K562 (cell line): ENCODE measurements at regions not wholly inside any gene's neighbourhood (a gene's known extent, or its start where the extent isn't known, plus 50 kb on each side); places are given as distances from the start of the nearest gene placed in this dataset.

Experiments used
- ATAC-seq: fragments of 200-7000 bp; cut with Tn5 transposase; 3 replicates; pipeline ENCODE4 v1.9.1; 2020; ENCODE audit warnings: moderate library complexity
- BruUV-seq: library from RNA; stranded (reverse); fragments of 400-500 nt; replicated peaks from 2 replicates; lab custom pipeline; 2021; lab: Mats Ljungman, UMichigan
- CTCF ChIA-PET: fragments of 300-600 bp; formaldehyde crosslinking; extraction: SDS; loops from one replicate; lab custom pipeline; 2021; ENCODE audit warnings: low intra/inter-chr PET ratio; lab: Yijun Ruan, JAX
- POLR2A ChIA-PET: fragments of 300-600, 350-650 bp; sonication (Branson Sonifier 250); formaldehyde crosslinking; extraction: SDS; loops from one replicate; lab custom pipeline; 2021; ENCODE audit warnings: antibody characterized with exemption, inconsistent platforms; lab: Yijun Ruan, JAX
- DNase-seq, 4 experiments: peaks; one replicate each; pipeline versions ENCODE4 v3.0.0 to v3.0.0-alpha.2; 2011 to 2018; ENCODE audit warnings: low spot score in 3 of 4, mixed read lengths in 3 of 4; ENCODE audit errors: extremely low read depth in 1 of 4
- FAIRE-seq: peaks from 2 replicates; lab custom pipeline; 2011; peaks lifted over from hg19 to GRCh38; lab: Jason Lieb, UNC
- H2AFZ ChIP-seq: 2 replicates; pipeline ENCODE4 v1.6.0; 2011; ENCODE audit warnings: low read depth, low read length, control low read depth, inconsistent platforms
- H3K27ac ChIP-seq: fragments of 200-600 bp; 3 replicates; pipeline ENCODE4 v1.8.0; 2011; ENCODE audit warnings: low read depth, mild to moderate bottlenecking, control low read depth, inconsistent platforms, low read length, moderate library complexity, mixed read lengths; ENCODE audit errors: extremely low read depth
- H3K27me3 ChIP-seq, 2 experiments: fragments of 300-600 bp in 1 of 2; 2 replicates in 1 of 2; 3 replicates in 1 of 2; pipeline versions ENCODE4 v1.6.0 to v1.8.0; 2011; ENCODE audit warnings: inconsistent platforms in 2 of 2, low read length in 2 of 2, mild to moderate bottlenecking in 1 of 2, mixed read lengths in 1 of 2, moderate library complexity in 1 of 2; ENCODE audit not compliant: control insufficient read depth in 2 of 2, insufficient read depth in 2 of 2
- H3K36me3 ChIP-seq: fragments of 300-600 bp; 3 replicates; pipeline ENCODE4 v1.8.0; 2011; ENCODE audit warnings: mild to moderate bottlenecking, low read length, inconsistent platforms; ENCODE audit not compliant: control insufficient read depth, insufficient read depth
- H3K4me1 ChIP-seq, 2 experiments: fragments of 200-600 bp in 1 of 2; replicated peaks in 1 of 2; 2 replicates in 1 of 2; 3 replicates in 1 of 2; pipeline versions ENCODE4 v1.5.1 to v1.8.0; 2011; ENCODE audit warnings: inconsistent platforms in 2 of 2, low read length in 2 of 2, mild to moderate bottlenecking in 1 of 2, mixed read lengths in 1 of 2, moderate library complexity in 1 of 2; ENCODE audit not compliant: control insufficient read depth in 2 of 2, insufficient read depth in 2 of 2
- H3K4me2 ChIP-seq: 2 replicates; pipeline ENCODE4 v1.6.1; 2011; ENCODE audit warnings: low read length, control low read depth, inconsistent platforms, mixed read lengths; ENCODE audit not compliant: insufficient read depth
- H3K4me3 ChIP-seq: fragments of 200-600 bp; sonication (generic), shearing (Covaris generic); 2 replicates; pipeline ENCODE4 v1.5.1; 2016; ENCODE audit warnings: control low read depth, inconsistent platforms
- H3K79me2 ChIP-seq: fragments of 200-600 bp; 3 replicates; pipeline ENCODE4 v1.8.0; 2011; ENCODE audit warnings: low read length, inconsistent platforms; ENCODE audit not compliant: control insufficient read depth, insufficient read depth
- H3K9ac ChIP-seq, 2 experiments: 2 replicates each; pipeline versions ENCODE4 v1.6.0 to v1.6.1; 2011; ENCODE audit warnings: low read depth in 2 of 2, low read length in 2 of 2, control low read depth in 1 of 2, inconsistent platforms in 1 of 2, mild to moderate bottlenecking in 1 of 2, mixed read lengths in 1 of 2; ENCODE audit not compliant: insufficient read depth in 1 of 2
- H3K9me1 ChIP-seq: one replicate; pipeline ENCODE4 v1.6.0; 2011; ENCODE audit warnings: inconsistent platforms, mild to moderate bottlenecking, low read length, moderate library complexity; ENCODE audit not compliant: control insufficient read depth, insufficient read depth
- H3K9me3 ChIP-seq: replicated peaks from 2 replicates; pipeline ENCODE4 v1.5.1; 2011; ENCODE audit warnings: low read depth, low read length, inconsistent platforms; ENCODE audit not compliant: control insufficient read depth, insufficient read depth
- H4K20me1 ChIP-seq: replicated peaks from 2 replicates; pipeline ENCODE4 v1.6.1; 2011; ENCODE audit warnings: low read length, inconsistent platforms, mixed read lengths; ENCODE audit not compliant: control insufficient read depth, insufficient read depth
- ASH1L ChIP-seq: fragments of 450-650 bp; IDR thresholded peaks from 2 replicates; pipeline ENCODE4 v1.6.1; 2018; ENCODE audit warnings: borderline replicate concordance, mild to moderate bottlenecking, low read depth; ENCODE audit not compliant: partially characterized antibody
- BMI1 ChIP-seq: fragments of 150-350 bp; IDR thresholded peaks from 2 replicates; pipeline ENCODE4 v1.6.1; 2014; ENCODE audit warnings: low read length
- CTBP1 ChIP-seq: fragments of 450-650 bp; IDR thresholded peaks from 2 replicates; pipeline ENCODE4 v1.6.1; 2016; ENCODE audit warnings: borderline replicate concordance
- LEF1 ChIP-seq: fragments of 450-650 bp; IDR thresholded peaks from 2 replicates; pipeline ENCODE4 v1.6.1; 2016; ENCODE audit warnings: mild to moderate bottlenecking
- OTX1 ChIP-seq: fragments of 450-650 bp; formaldehyde crosslinking; IDR thresholded peaks from 2 replicates; pipeline ENCODE4 v1.4.0; 2022; ENCODE audit warnings: mild to moderate bottlenecking
- PHF20 ChIP-seq: fragments of 450-650 bp; IDR thresholded peaks from 2 replicates; pipeline ENCODE4 v1.6.1; 2018; ENCODE audit not compliant: partially characterized antibody
- PHTF2 ChIP-seq: fragments of 250-450 bp; sonication (Bioruptor Pico); IDR thresholded peaks from 2 replicates; pipeline ENCODE4 v1.5.0; 2021; ENCODE audit warnings: mild to moderate bottlenecking
- ZKSCAN1 ChIP-seq: fragments of 150-350 bp; IDR thresholded peaks from 2 replicates; pipeline ENCODE4 v1.6.1; 2016; ENCODE audit warnings: low read depth, low read length
- ZNF436 ChIP-seq: fragments of 250-450, 450-650 bp; sonication (Bioruptor Pico); formaldehyde crosslinking; IDR thresholded peaks from 2 replicates; pipeline ENCODE4 v1.7.0; 2020; ENCODE audit warnings: mild to moderate bottlenecking
- ZNF561 ChIP-seq: fragments of 450-650 bp; formaldehyde crosslinking; conservative IDR thresholded peaks from 2 replicates; pipeline ENCODE4 v1.4.0; 2020; ENCODE audit warnings: mild to moderate bottlenecking, moderate library complexity
- ZNF77 ChIP-seq: fragments of 250-450 bp; sonication (Bioruptor Pico); IDR thresholded peaks from 2 replicates; pipeline ENCODE4 v1.5.0; 2020
- WGBS: fragments of 100-300 bp; shearing (Covaris generic); methylation state at CpG from one replicate; pipeline ENCODE4 v1.1.6; 2016; ENCODE audit warnings: low coverage, mixed read lengths; ENCODE audit not compliant: insufficient coverage; ENCODE audit errors: missing lambda C conversion rate; 5-methylcytosine and 5-hydroxymethylcytosine counted together
- in situ Hi-C: fragments of 300-500 bp; cut with MboI; formaldehyde crosslinking; loops from 4 replicates; pipeline ENCODE4 v1.15.0; 2018; ENCODE audit warnings: inconsistent platforms, mixed read lengths
- intact Hi-C: fragments of 100-400 bp; cut with micrococcal nuclease; formaldehyde crosslinking; loops from 2 replicates; pipeline ENCODE4 v1.14.2; 2022
- TF ChIP-seq, protein P1 (sequence below): fragments of 250-450 bp; sonication (Bioruptor Pico); IDR thresholded peaks from 2 replicates; pipeline ENCODE4 v1.8.0; 2021; ENCODE audit warnings: moderate library complexity, mild to moderate bottlenecking, inconsistent platforms
- TF ChIP-seq, protein P2 (sequence below), 2 experiments: fragments of 250-450 bp in 1 of 2; fragments of 450-650 bp in 1 of 2; sonication (Bioruptor Pico) in 1 of 2; IDR thresholded peaks; 2 replicates each; pipeline versions ENCODE4 v1.6.1 to v1.8.0; 2016 to 2021; ENCODE audit warnings: mild to moderate bottlenecking in 2 of 2, moderate library complexity in 2 of 2, missing compliant biosample characterization in 1 of 2, missing genetic modification characterization in 1 of 2
- TF ChIP-seq, protein P3 (sequence below): sonication (generic); formaldehyde crosslinking; IDR thresholded peaks from 2 replicates; pipeline ENCODE4 v1.8.0; 2022; ENCODE audit warnings: mild to moderate bottlenecking, missing genetic modification reagents

DNA sequence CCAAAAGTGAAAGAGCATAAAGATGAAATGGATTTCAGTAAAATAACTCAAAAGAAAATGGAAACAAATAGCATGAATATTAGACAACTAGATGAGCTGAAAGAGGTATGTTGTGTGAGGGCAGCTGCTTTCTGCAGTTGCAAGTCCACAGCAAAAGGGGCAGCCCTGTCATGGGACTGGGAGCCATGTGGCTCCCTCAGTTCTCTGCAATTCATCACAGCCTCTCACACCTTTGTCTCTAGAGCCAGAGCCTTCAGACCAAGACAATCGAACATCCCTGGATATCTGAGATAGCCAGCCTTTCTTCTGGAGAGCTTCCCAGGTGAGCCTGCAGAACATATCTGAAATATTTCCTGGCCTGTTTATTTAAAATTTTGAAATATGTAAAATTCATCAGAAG is 538.7 kb downstream of the REEP3 start:
- intact Hi-C loops: no loop called here
- H3K4me2 ChIP-seq: no peak overlapping the region
- no peak for FAIRE-seq
- POLR2A ChIA-PET: interaction anchor here (0.5 kb wide), 1 partner anchor 741 kb away, joined by 3 read pairs; no protein-coding TSS in a partner anchor
- WGBS: 0% methylated on average over 1 of the region's 1 CpG
- H3K4me3 ChIP-seq: no peak overlapping the region
- TF ChIP-seq PHTF2 (CRISPR knock-in tag) (no peak), LEF1 (no peak), BMI1 (no peak), PHF20 (no peak)
- TF ChIP-seq, all 486 proteins: peak for 0
- Histone ChIP-seq H3K9ac (no peak overlapping the region), H4K20me1 (no peaks in the 10 kb centered on the region), H3K27me3 (no peaks in the 10 kb centered on the region), H2AFZ (no peak overlapping the region), H3K79me2 (no peaks in the 10 kb centered on the region), H3K36me3 (no peaks in the 10 kb centered on the region), H3K9me1 (no peaks in the 10 kb centered on the region), H3K9me3 (no peaks in the 10 kb centered on the region), H3K4me1 (no peaks in the 10 kb centered on the region), H3K27ac (no peak overlapping the region)
- in situ Hi-C loops: no loop called here
- DNase-seq (no peak), ATAC-seq (no peak)
- no TSS peak for BruUV-seq
- CTCF ChIA-PET: no interaction called here

DNA sequence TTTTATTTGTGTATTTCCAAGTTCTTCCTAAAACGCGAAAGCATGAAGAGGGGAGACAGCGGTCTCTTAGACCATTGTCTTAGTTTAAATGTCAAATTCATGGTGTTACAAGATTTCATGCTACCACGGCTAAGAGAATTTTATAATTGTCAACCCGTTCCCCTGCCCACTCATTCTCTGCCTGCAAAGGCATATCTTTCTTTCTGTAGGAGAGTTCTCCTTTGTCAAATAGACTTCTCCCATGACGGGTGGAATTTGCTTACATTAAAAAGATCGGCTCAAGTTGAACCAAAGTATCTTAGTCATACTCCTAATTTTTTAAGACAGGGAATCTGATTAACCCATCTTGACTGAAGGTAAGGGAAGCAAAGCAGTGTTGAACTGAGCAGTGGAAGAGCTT is 539.2 kb downstream of the REEP3 start:
- no TSS peak for BruUV-seq
- 0% methylated on average over 7 of the region's 7 CpGs for WGBS
- Histone ChIP-seq H3K79me2 (no peaks in the 10 kb centered on the region), H3K9ac (no peak overlapping the region), H3K9me3 (no peaks in the 10 kb centered on the region), H3K36me3 (no peaks in the 10 kb centered on the region), H2AFZ (no peak overlapping the region), H3K9me1 (no peaks in the 10 kb centered on the region), H4K20me1 (no peaks in the 10 kb centered on the region), H3K27ac (no peak overlapping the region), H3K4me1 (no peaks in the 10 kb centered on the region), H3K27me3 (no peaks in the 10 kb centered on the region), H3K4me2 (no peak overlapping the region), H3K4me3 (no peak overlapping the region)
- ATAC-seq (no peak), FAIRE-seq (no peak), DNase-seq (no peak)
- in situ Hi-C loops (no loop called here), intact Hi-C loops (no loop called here)
- ChIA-PET CTCF (no interaction called here), POLR2A (interaction anchor here (0.6 kb wide), 1 partner anchor 10 kb away, joined by 4 read pairs; no protein-coding TSS in a partner anchor)
- TF ChIP-seq ZNF436 (CRISPR knock-in tag): no peak
- TF ChIP-seq, protein P1, sequence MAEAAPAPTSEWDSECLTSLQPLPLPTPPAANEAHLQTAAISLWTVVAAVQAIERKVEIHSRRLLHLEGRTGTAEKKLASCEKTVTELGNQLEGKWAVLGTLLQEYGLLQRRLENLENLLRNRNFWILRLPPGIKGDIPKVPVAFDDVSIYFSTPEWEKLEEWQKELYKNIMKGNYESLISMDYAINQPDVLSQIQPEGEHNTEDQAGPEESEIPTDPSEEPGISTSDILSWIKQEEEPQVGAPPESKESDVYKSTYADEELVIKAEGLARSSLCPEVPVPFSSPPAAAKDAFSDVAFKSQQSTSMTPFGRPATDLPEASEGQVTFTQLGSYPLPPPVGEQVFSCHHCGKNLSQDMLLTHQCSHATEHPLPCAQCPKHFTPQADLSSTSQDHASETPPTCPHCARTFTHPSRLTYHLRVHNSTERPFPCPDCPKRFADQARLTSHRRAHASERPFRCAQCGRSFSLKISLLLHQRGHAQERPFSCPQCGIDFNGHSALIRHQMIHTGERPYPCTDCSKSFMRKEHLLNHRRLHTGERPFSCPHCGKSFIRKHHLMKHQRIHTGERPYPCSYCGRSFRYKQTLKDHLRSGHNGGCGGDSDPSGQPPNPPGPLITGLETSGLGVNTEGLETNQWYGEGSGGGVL: no peak
- TF ChIP-seq, protein P2, sequence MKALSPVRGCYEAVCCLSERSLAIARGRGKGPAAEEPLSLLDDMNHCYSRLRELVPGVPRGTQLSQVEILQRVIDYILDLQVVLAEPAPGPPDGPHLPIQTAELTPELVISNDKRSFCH (CRISPR knock-in tag; IDR thresholded peaks at IDR 0.05): no peak
- TF ChIP-seq, protein P2 (tag; IDR thresholded peaks at IDR 0.05): no peak
- no peak for TF ChIP-seq ZKSCAN1
- TF ChIP-seq, protein P3, sequence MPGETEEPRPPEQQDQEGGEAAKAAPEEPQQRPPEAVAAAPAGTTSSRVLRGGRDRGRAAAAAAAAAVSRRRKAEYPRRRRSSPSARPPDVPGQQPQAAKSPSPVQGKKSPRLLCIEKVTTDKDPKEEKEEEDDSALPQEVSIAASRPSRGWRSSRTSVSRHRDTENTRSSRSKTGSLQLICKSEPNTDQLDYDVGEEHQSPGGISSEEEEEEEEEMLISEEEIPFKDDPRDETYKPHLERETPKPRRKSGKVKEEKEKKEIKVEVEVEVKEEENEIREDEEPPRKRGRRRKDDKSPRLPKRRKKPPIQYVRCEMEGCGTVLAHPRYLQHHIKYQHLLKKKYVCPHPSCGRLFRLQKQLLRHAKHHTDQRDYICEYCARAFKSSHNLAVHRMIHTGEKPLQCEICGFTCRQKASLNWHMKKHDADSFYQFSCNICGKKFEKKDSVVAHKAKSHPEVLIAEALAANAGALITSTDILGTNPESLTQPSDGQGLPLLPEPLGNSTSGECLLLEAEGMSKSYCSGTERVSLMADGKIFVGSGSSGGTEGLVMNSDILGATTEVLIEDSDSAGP (CRISPR knock-in tag): no peak
- TF ChIP-seq CTBP1: no peak
- no peak for TF ChIP-seq ASH1L
- TF ChIP-seq ZNF77 (CRISPR knock-in tag): no peak
- TF ChIP-seq OTX1 (CRISPR knock-in tag): no peak
- TF ChIP-seq ZNF561 (CRISPR knock-in tag): no peak
